SK-N-SH (cell line): ENCODE measurements at regions not wholly inside any gene's neighbourhood (a gene's known extent, or its start where the extent isn't known, plus 50 kb on each side); places are given as distances from the start of the nearest gene placed in this dataset.

Source experiments
- CTCF ChIP-seq: fragments of 200-600 bp; sonication (generic); IDR thresholded peaks from 2 replicates; pipeline ENCODE4 v1.6.1; 2017; ENCODE audit warnings: antibody characterized with exemption, mild to moderate bottlenecking, moderate library complexity
- REST ChIP-seq: IDR thresholded peaks from 2 replicates; pipeline ENCODE4 v1.6.1; 2012; ENCODE audit warnings: mild to moderate bottlenecking, low read depth, low read length, moderate library complexity
- TAF1 ChIP-seq: IDR thresholded peaks from 2 replicates; pipeline ENCODE4 v1.6.1; 2012; ENCODE audit warnings: low read depth, mild to moderate bottlenecking, low read length, moderate library complexity, borderline replicate concordance

- TF ChIP-seq REST (no peak), TAF1 (no peak), CTCF (no peak)
These were observed 186.7 kb downstream of the IZUMO3 start for GRCh38 chr9:24359046-24359445.
